HG03378 (cell line): ENCODE measurements at regions not wholly inside any gene's neighbourhood (a gene's known extent, or its start where the extent isn't known, plus 50 kb on each side); places are given as distances from the start of the nearest gene placed in this dataset.

Source experiments
- ATAC-seq: cut with Tn5 transposase; IDR thresholded peaks from one replicate; pipeline ENCODE4 v1.9.1; 2021; ENCODE audit warnings: mild to moderate bottlenecking, moderate library complexity; ENCODE audit not compliant: unreplicated experiment

- ATAC-seq: no peak
These were observed 254.2 kb upstream of the SORL1-AS1 start for GRCh38 chr11:121706884-121707420.

GRCh38 chr11:121703201-121703600 is 250.4 kb upstream of the SORL1-AS1 start:
- ATAC-seq: no peak

- no peak for ATAC-seq
These were observed 248.2 kb upstream of the SORL1-AS1 start for GRCh38 chr11:121700968-121701367.

- no peak for ATAC-seq
These were observed 247.0 kb upstream of the SORL1-AS1 start for GRCh38 chr11:121699801-121700200.

- ATAC-seq: no peak
These were observed 244.3 kb upstream of the SORL1-AS1 start for GRCh38 chr11:121696931-121697670.

GRCh38 chr11:121696177-121696871 is 243.6 kb upstream of the SORL1-AS1 start:
- ATAC-seq: no peak

GRCh38 chr11:121692236-121692635 is 239.5 kb upstream of the SORL1-AS1 start:
- ATAC-seq: no peak

GRCh38 chr11:121688860-121689614 is 236.3 kb upstream of the SORL1-AS1 start:
- no peak for ATAC-seq

GRCh38 chr11:121688055-121688491 is 235.3 kb upstream of the SORL1-AS1 start:
- ATAC-seq: no peak

- ATAC-seq: no peak
These were observed 231.0 kb upstream of the SORL1-AS1 start for GRCh38 chr11:121683791-121684190.
